WTC11 (cell line): ENCODE measurements at regions not wholly inside any gene's neighbourhood (a gene's known extent, or its start where the extent isn't known, plus 50 kb on each side); places are given as distances from the start of the nearest gene placed in this dataset.

ENCODE experiments used
- ATAC-seq: fragments of 200-7000 bp; cut with Tn5 transposase; 2 replicates; pipeline ENCODE4 v1.10.0; 2021; ENCODE audit warnings: mild to moderate bottlenecking, moderate library complexity
- CTCF ChIA-PET: fragments of 300-600 bp; sonication (Branson Sonifier 250); formaldehyde crosslinking; loops from one replicate; lab custom pipeline; 2021; ENCODE audit warnings: antibody characterized with exemption; lab: Charles Lee
- POLR2A ChIA-PET: fragments of 350-600 bp; sonication (Branson Sonifier 250); formaldehyde crosslinking; loops from one replicate; lab custom pipeline; 2021; ENCODE audit warnings: antibody characterized with exemption; lab: Charles Lee
- DNase-seq: peaks from one replicate; pipeline ENCODE4 v3.0.0; 2021; ENCODE audit warnings: low spot score
- H3K27ac Mint-ChIP-seq: 2 replicates; pipeline ENCODE4 v1.8.0; 2021; ENCODE audit warnings: mixed read lengths
- H3K27me3 Mint-ChIP-seq: 2 replicates; pipeline ENCODE4 v1.8.0; 2021; ENCODE audit warnings: low read depth, mild to moderate bottlenecking, moderate library complexity, mixed read lengths
- H3K36me3 Mint-ChIP-seq: 2 replicates; pipeline ENCODE4 v1.8.0; 2021; ENCODE audit warnings: mixed read lengths
- H3K4me1 Mint-ChIP-seq: 2 replicates; pipeline ENCODE4 v1.8.0; 2022; ENCODE audit warnings: mixed read lengths
- H3K4me3 Mint-ChIP-seq: 2 replicates; pipeline ENCODE4 v1.8.0; 2021; ENCODE audit warnings: mild to moderate bottlenecking, moderate library complexity, mixed read lengths
- H3K9me3 Mint-ChIP-seq: 2 replicates; pipeline ENCODE4 v1.8.0; 2021; ENCODE audit warnings: mixed read lengths
- ATF2 ChIP-seq: sonication (generic); formaldehyde crosslinking; IDR thresholded peaks from 2 replicates; pipeline ENCODE4 v1.8.1; 2022; ENCODE audit warnings: low read depth, missing genetic modification reagents, borderline replicate concordance
- ATF3 ChIP-seq: sonication (generic); formaldehyde crosslinking; conservative IDR thresholded peaks from 2 replicates; pipeline ENCODE4 v1.8.1; 2022; ENCODE audit warnings: mild to moderate bottlenecking, missing genetic modification reagents
- ELF4 ChIP-seq: sonication (generic); formaldehyde crosslinking; IDR thresholded peaks from 2 replicates; pipeline ENCODE4 v1.8.1; 2022; ENCODE audit warnings: low read depth, mild to moderate bottlenecking, moderate library complexity, missing genetic modification reagents
- ESRRA ChIP-seq: sonication (generic); formaldehyde crosslinking; IDR thresholded peaks from 2 replicates; pipeline ENCODE4 v1.8.1; 2022; ENCODE audit warnings: mild to moderate bottlenecking, missing genetic modification reagents, borderline replicate concordance
- ETV6 ChIP-seq: sonication (generic); formaldehyde crosslinking; IDR thresholded peaks from 2 replicates; pipeline ENCODE4 v1.8.1; 2022; ENCODE audit warnings: mild to moderate bottlenecking, missing genetic modification reagents
- FOXP1 ChIP-seq: sonication (generic); formaldehyde crosslinking; IDR thresholded peaks from 2 replicates; pipeline ENCODE4 v1.8.0; 2022; ENCODE audit warnings: missing genetic modification reagents, mild to moderate bottlenecking, moderate library complexity, borderline replicate concordance
- GRHL2 ChIP-seq: fragments of 250-450 bp; sonication (Bioruptor Pico); IDR thresholded peaks from 2 replicates; pipeline ENCODE4 v1.8.0; 2022; ENCODE audit warnings: mild to moderate bottlenecking, moderate library complexity; ENCODE audit not compliant: insufficient replicate concordance, severe bottlenecking
- GTF2I ChIP-seq: fragments of 250-450 bp; sonication (Bioruptor Pico); conservative IDR thresholded peaks from 2 replicates; pipeline ENCODE4 v1.4.0; 2021; ENCODE audit warnings: mild to moderate bottlenecking
- IRF2 ChIP-seq: sonication (generic); formaldehyde crosslinking; IDR thresholded peaks from 2 replicates; pipeline ENCODE4 v1.8.0; 2022; ENCODE audit warnings: low read depth, missing genetic modification reagents, borderline replicate concordance
- MXD4 ChIP-seq: fragments of 250-450 bp; sonication (Bioruptor Pico); IDR thresholded peaks from 2 replicates; pipeline ENCODE4 v1.8.0; 2021; ENCODE audit warnings: mild to moderate bottlenecking, moderate library complexity, borderline replicate concordance
- NR1H2 ChIP-seq: sonication (generic); formaldehyde crosslinking; IDR thresholded peaks from 2 replicates; pipeline ENCODE4 v1.9.0; 2021; ENCODE audit warnings: mild to moderate bottlenecking, moderate library complexity, missing genetic modification reagents
- NR2C2 ChIP-seq: sonication (generic); formaldehyde crosslinking; IDR thresholded peaks from 2 replicates; pipeline ENCODE4 v1.8.0; 2022; ENCODE audit warnings: mild to moderate bottlenecking, missing genetic modification reagents
- PRDM15 ChIP-seq: sonication (generic); formaldehyde crosslinking; IDR thresholded peaks from 2 replicates; pipeline ENCODE4 v1.8.0; 2022; ENCODE audit warnings: missing genetic modification reagents
- STAT6 ChIP-seq: sonication (generic); formaldehyde crosslinking; conservative IDR thresholded peaks from 2 replicates; pipeline ENCODE4 v1.8.1; 2023; ENCODE audit warnings: mild to moderate bottlenecking, low read depth, missing genetic modification reagents, moderate library complexity
- TCF7 ChIP-seq: sonication (generic); formaldehyde crosslinking; IDR thresholded peaks from 2 replicates; pipeline ENCODE4 v1.8.0; 2022; ENCODE audit warnings: mild to moderate bottlenecking, low read depth, missing genetic modification reagents, moderate library complexity
- TEAD1 ChIP-seq: sonication (generic); formaldehyde crosslinking; IDR thresholded peaks from 2 replicates; pipeline ENCODE4 v1.8.0; 2022; ENCODE audit warnings: mild to moderate bottlenecking, missing genetic modification reagents
- TP53 ChIP-seq: sonication (generic); formaldehyde crosslinking; IDR thresholded peaks from 2 replicates; pipeline ENCODE4 v1.8.1; 2023; ENCODE audit warnings: mild to moderate bottlenecking, missing genetic modification reagents
- ZNF219 ChIP-seq: sonication (generic); formaldehyde crosslinking; IDR thresholded peaks from 2 replicates; pipeline ENCODE4 v1.8.0; 2023; ENCODE audit warnings: missing genetic modification reagents, mild to moderate bottlenecking, borderline replicate concordance
- ZNF232 ChIP-seq: sonication (generic); formaldehyde crosslinking; IDR thresholded peaks from 2 replicates; pipeline ENCODE4 v1.8.0; 2022; ENCODE audit warnings: mild to moderate bottlenecking, missing genetic modification reagents
- ZNF416 ChIP-seq: fragments of 250-450 bp; sonication (Bioruptor Pico); IDR thresholded peaks from 2 replicates; pipeline ENCODE4 v1.9.0; 2021; ENCODE audit warnings: mild to moderate bottlenecking, inconsistent platforms
- ZNF532 ChIP-seq: fragments of 250-450 bp; sonication (Bioruptor Pico); IDR thresholded peaks from 2 replicates; pipeline ENCODE4 v1.9.0; 2021; ENCODE audit warnings: mild to moderate bottlenecking, borderline replicate concordance
- ZNF671 ChIP-seq: fragments of 250-450 bp; sonication (Bioruptor Pico); IDR thresholded peaks from 2 replicates; pipeline ENCODE4 v1.8.0; 2021; ENCODE audit warnings: mild to moderate bottlenecking

- TF ChIP-seq ZNF532 (CRISPR knock-in tag) = no peak
- no peak for TF ChIP-seq IRF2 (CRISPR knock-in tag)
- no peak for TF ChIP-seq ATF2
- TF ChIP-seq TCF7 = no peak
- no peak for TF ChIP-seq NR1H2 (CRISPR knock-in tag)
- no peak for TF ChIP-seq ELF4 (CRISPR knock-in tag)
- no peak for TF ChIP-seq FOXP1 (CRISPR knock-in tag)
Measured at GRCh38 chr7:94250987-94251386, 143.7 kb upstream of the COL1A2 start (continued).

GRCh38 chr7:94252124-94252523 lies 142.6 kb upstream of the COL1A2 start:
- H3K27ac Mint-ChIP-seq = no peak overlapping the region
- H3K4me3 Mint-ChIP-seq = no peak overlapping the region
- ATAC-seq (no peak), DNase-seq (no peak)
- H3K9me3 Mint-ChIP-seq = peaks cover 10% of the 10 kb centered on the region; the same call in 1 of the 2 replicates
- POLR2A ChIA-PET = no interaction called here
- CTCF ChIA-PET = no interaction called here
- H3K36me3 Mint-ChIP-seq = no peaks in the 10 kb centered on the region
- peaks cover 10% of the 10 kb centered on the region for H3K4me1 Mint-ChIP-seq
- peaks cover 5% of the 10 kb centered on the region for H3K27me3 Mint-ChIP-seq
- no peak for TF ChIP-seq ZNF219 (CRISPR knock-in tag)
- TF ChIP-seq ATF3 = no peak
- TF ChIP-seq GTF2I = no peak
- no peak for TF ChIP-seq TEAD1 (CRISPR knock-in tag)
- no peak for TF ChIP-seq NR2C2
- no peak for TF ChIP-seq STAT6 (CRISPR knock-in tag)
- TF ChIP-seq PRDM15 = no peak
- TF ChIP-seq TP53 (CRISPR knock-in tag) = no peak
- TF ChIP-seq ZNF416 (CRISPR knock-in tag) = no peak
- TF ChIP-seq ETV6 (CRISPR knock-in tag) = no peak
- TF ChIP-seq ZNF232 (CRISPR knock-in tag) = no peak
- TF ChIP-seq ATF2 = no peak
- no peak for TF ChIP-seq GRHL2
- no peak for TF ChIP-seq ESRRA (CRISPR knock-in tag)
- no peak for TF ChIP-seq ZNF671 (CRISPR knock-in tag)
- no peak for TF ChIP-seq MXD4 (CRISPR knock-in tag)
